ENCODE measurements at regions not wholly inside any gene's neighbourhood (a gene's known extent, or its start where the extent isn't known, plus 50 kb on each side); places are given as distances from the start of the nearest gene placed in this dataset.

DNA sequence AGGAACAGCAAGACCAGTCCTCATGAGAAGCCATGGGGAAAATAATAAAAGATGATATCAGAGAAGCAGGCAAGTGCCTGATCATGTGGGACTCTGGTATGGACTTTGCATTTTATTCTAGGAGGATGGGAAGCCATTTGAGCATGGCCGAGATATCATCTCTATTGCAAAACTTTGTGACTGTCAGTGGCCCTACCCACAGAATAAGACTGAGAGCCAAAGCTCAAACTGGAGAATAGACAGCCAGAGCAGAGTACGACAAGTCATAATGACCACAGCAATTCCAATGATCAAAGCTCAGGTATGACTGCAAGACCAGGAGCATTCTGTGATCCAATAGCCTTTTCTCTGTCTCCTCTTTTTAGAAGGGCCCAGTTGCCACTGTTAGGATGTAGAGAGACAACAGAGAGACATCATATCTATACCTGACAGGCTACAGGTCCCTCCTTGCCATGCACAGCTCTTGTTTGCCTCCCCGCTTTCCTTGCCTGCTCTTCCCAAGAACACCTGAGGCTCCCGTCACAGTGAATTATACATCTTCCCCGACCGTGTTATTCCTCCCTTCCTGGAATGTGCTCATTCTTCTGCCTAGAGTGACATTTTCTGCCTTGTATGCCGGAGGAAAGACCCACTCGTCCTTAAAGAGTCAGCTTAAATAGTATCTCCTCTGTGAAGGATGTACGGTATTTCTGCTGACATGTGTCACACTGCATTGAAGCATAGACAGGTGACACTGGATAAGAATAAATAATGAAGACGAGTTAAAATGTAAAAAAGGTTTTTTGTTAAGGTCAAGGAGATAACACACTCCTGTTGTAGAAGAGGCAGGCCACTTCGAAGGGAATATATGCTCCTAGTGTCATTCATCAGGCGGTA lies 248.7 kb upstream of the MAP3K1 start:
- TF ChIP-seq, protein P1, sequence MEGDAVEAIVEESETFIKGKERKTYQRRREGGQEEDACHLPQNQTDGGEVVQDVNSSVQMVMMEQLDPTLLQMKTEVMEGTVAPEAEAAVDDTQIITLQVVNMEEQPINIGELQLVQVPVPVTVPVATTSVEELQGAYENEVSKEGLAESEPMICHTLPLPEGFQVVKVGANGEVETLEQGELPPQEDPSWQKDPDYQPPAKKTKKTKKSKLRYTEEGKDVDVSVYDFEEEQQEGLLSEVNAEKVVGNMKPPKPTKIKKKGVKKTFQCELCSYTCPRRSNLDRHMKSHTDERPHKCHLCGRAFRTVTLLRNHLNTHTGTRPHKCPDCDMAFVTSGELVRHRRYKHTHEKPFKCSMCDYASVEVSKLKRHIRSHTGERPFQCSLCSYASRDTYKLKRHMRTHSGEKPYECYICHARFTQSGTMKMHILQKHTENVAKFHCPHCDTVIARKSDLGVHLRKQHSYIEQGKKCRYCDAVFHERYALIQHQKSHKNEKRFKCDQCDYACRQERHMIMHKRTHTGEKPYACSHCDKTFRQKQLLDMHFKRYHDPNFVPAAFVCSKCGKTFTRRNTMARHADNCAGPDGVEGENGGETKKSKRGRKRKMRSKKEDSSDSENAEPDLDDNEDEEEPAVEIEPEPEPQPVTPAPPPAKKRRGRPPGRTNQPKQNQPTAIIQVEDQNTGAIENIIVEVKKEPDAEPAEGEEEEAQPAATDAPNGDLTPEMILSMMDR (IDR thresholded peaks at IDR 0.05): no peak
- no peak for TF ChIP-seq ZFX (IDR thresholded peaks at IDR 0.05; ENCODE audit: borderline replicate concordance)
